CD4-positive, alpha-beta T cell (primary cell): ENCODE measurements at regions not wholly inside any gene's neighbourhood (a gene's known extent, or its start where the extent isn't known, plus 50 kb on each side); places are given as distances from the start of the nearest gene placed in this dataset.

Experiments used
- ATAC-seq: fragments of 200-7000 bp; cut with Tn5 transposase; one replicate; pipeline ENCODE4 v1.10.0; 2022; ENCODE audit warnings: mild to moderate bottlenecking; ENCODE audit not compliant: poor library complexity
- CTCF ChIA-PET: fragments of 350-600 bp; sonication (Branson Sonifier 250); formaldehyde crosslinking; loops from one replicate; lab custom pipeline; 2021; ENCODE audit warnings: antibody characterized with exemption, inconsistent platforms; lab: Charles Lee
- POLR2A ChIA-PET: fragments of 350-600 bp; sonication (Branson Sonifier 250); formaldehyde crosslinking; loops from one replicate; lab custom pipeline; 2021; ENCODE audit warnings: antibody characterized with exemption, inconsistent platforms; lab: Charles Lee
- DNase-seq, 14 experiments: peaks; one replicate each; pipeline ENCODE4 v3.0.0-alpha.2; 2013 to 2020; ENCODE audit warnings: mixed read lengths in 2 of 14
- H3K27ac ChIP-seq, 2 donors: one replicate each; pipeline versions ENCODE4 v1.5.1 to v1.7.0; 2013; ENCODE audit warnings: low read length in 2 of 2, low read depth in 1 of 2, mild to moderate bottlenecking in 1 of 2
- H3K27me3 ChIP-seq, 2 experiments: 1 replicate in 1 of 2; 2 replicates in 1 of 2; pipeline versions ENCODE4 v1.6.1 to v1.7.0; 2013; ENCODE audit warnings: low read length in 2 of 2, control low read depth in 1 of 2, mild to moderate bottlenecking in 1 of 2, moderate library complexity in 1 of 2; ENCODE audit not compliant: insufficient read depth in 2 of 2, control insufficient read depth in 1 of 2
- H3K36me3 ChIP-seq: one replicate; pipeline ENCODE4 v1.6.1; 2013; ENCODE audit warnings: low read length, control low read depth; ENCODE audit not compliant: insufficient read depth
- H3K4me1 ChIP-seq: one replicate; pipeline ENCODE4 v1.6.1; 2013; ENCODE audit warnings: low read length, control low read depth; ENCODE audit not compliant: insufficient read depth
- H3K4me3 ChIP-seq: one replicate; pipeline ENCODE4 v1.5.1; 2013; ENCODE audit warnings: mild to moderate bottlenecking, low read length, moderate library complexity
- H3K9me3 ChIP-seq, 2 experiments: 1 replicate in 1 of 2; 2 replicates in 1 of 2; pipeline versions ENCODE4 v1.6.1 to v1.7.0; 2013; ENCODE audit warnings: low read length in 2 of 2, mild to moderate bottlenecking in 2 of 2, control low read depth in 1 of 2, moderate library complexity in 1 of 2; ENCODE audit not compliant: control insufficient read depth in 1 of 2, insufficient read depth in 1 of 2
- H3K27ac Mint-ChIP-seq: one replicate; pipeline ENCODE4 v1.8.0; 2020; ENCODE audit warnings: mixed read lengths
- H3K27me3 Mint-ChIP-seq: one replicate; pipeline ENCODE4 v1.8.0; 2021; ENCODE audit warnings: mixed read lengths
- H3K36me3 Mint-ChIP-seq: one replicate; pipeline ENCODE4 v1.8.0; 2021; ENCODE audit warnings: low read depth, mixed read lengths
- H3K4me1 Mint-ChIP-seq: one replicate; pipeline ENCODE4 v1.8.0; 2021; ENCODE audit warnings: low read depth, mixed read lengths
- H3K4me3 Mint-ChIP-seq: one replicate; pipeline ENCODE4 v1.8.0; 2020; ENCODE audit warnings: mild to moderate bottlenecking, mixed read lengths
- H3K9me3 Mint-ChIP-seq: one replicate; pipeline ENCODE4 v1.8.0; 2020; ENCODE audit warnings: mixed read lengths
- intact Hi-C, 2 experiments: fragments of 100-400 bp; cut with DNase I in 1 of 2; cut with micrococcal nuclease in 1 of 2; formaldehyde crosslinking; loops; one replicate each; pipeline versions ENCODE4 v1.15.1 to v1.9.0; 2023 to 2025; cut with DNase I, micrococcal nuclease
- TF ChIP-seq, protein P1 (sequence below): fragments of 200-600 bp; IDR thresholded peaks from one replicate; pipeline ENCODE4 v1.8.0; 2022; ENCODE audit warnings: antibody characterized with exemption, mild to moderate bottlenecking

DNA sequence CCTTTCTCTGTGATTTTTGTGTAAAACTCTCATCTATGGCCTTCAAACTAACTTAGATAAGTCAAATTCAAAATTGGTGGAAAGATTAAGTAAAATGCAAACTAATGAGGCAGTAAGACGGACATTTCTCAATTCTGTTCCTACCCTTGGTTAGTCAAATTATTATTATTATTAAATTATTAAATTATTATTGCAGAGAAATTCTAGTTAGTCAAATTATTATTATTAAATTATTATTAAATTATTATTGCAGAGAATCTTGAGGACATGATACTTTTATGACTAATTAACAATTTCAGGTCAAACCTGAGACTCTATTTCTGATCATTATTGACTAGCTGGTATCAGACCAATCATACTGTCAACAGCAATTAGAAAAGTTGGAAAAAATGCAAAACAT is 845.0 kb upstream of the NECTIN3 start:
- no peak overlapping the region for H3K4me3 ChIP-seq
- H3K36me3 ChIP-seq: no peaks in the 10 kb centered on the region
- H3K27me3 ChIP-seq: no peaks in the 10 kb centered on the region
- Mint-ChIP-seq H3K27ac (no peak overlapping the region), H3K4me1 (no peaks in the 10 kb centered on the region), H3K27me3 (no peaks in the 10 kb centered on the region), H3K4me3 (no peak overlapping the region), H3K9me3 (no peaks in the 10 kb centered on the region), H3K36me3 (no peaks in the 10 kb centered on the region)
- ChIA-PET POLR2A (no interaction called here), CTCF (no interaction called here)
- H3K4me1 ChIP-seq: no peaks in the 10 kb centered on the region
- TF ChIP-seq, protein P1, sequence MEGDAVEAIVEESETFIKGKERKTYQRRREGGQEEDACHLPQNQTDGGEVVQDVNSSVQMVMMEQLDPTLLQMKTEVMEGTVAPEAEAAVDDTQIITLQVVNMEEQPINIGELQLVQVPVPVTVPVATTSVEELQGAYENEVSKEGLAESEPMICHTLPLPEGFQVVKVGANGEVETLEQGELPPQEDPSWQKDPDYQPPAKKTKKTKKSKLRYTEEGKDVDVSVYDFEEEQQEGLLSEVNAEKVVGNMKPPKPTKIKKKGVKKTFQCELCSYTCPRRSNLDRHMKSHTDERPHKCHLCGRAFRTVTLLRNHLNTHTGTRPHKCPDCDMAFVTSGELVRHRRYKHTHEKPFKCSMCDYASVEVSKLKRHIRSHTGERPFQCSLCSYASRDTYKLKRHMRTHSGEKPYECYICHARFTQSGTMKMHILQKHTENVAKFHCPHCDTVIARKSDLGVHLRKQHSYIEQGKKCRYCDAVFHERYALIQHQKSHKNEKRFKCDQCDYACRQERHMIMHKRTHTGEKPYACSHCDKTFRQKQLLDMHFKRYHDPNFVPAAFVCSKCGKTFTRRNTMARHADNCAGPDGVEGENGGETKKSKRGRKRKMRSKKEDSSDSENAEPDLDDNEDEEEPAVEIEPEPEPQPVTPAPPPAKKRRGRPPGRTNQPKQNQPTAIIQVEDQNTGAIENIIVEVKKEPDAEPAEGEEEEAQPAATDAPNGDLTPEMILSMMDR: no peak
- DNase-seq: no peak
- no peak for ATAC-seq
- no peak overlapping the region for H3K27ac ChIP-seq
- no peaks in the 10 kb centered on the region for H3K9me3 ChIP-seq
- intact Hi-C loops: no loop called here

DNA sequence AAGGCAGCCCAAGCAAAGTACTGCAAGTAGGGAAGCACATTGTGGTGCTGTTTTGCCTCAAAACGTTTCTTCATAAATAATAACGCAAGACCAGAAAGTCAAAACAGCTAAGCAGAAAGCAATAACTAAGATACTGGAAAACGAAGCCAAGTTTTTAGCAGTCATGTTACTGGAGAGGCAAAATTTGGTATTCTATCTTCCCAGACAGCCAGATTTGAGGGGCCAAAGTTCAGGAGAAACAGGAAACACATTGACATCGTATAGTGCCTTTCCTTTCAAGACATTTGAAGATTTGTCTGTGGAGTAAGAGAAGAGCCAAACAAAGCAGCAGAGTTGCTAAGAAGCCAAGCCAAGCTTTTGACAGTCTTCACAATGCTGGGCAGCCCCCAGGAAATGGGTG is 843.6 kb upstream of the NECTIN3 start:
- no peak overlapping the region for H3K27ac ChIP-seq
- DNase-seq (no peak), ATAC-seq (no peak)
- intact Hi-C loops: no loop called here
- no peaks in the 10 kb centered on the region for H3K4me1 ChIP-seq
- Mint-ChIP-seq H3K36me3 (no peaks in the 10 kb centered on the region), H3K27me3 (no peaks in the 10 kb centered on the region), H3K27ac (no peak overlapping the region), H3K9me3 (no peaks in the 10 kb centered on the region), H3K4me3 (no peak overlapping the region), H3K4me1 (no peaks in the 10 kb centered on the region)
- ChIA-PET POLR2A (no interaction called here), CTCF (no interaction called here)
- TF ChIP-seq, protein P1: no peak
- H3K36me3 ChIP-seq: no peaks in the 10 kb centered on the region
- no peaks in the 10 kb centered on the region for H3K27me3 ChIP-seq
- no peaks in the 10 kb centered on the region for H3K9me3 ChIP-seq
- no peak overlapping the region for H3K4me3 ChIP-seq

DNA sequence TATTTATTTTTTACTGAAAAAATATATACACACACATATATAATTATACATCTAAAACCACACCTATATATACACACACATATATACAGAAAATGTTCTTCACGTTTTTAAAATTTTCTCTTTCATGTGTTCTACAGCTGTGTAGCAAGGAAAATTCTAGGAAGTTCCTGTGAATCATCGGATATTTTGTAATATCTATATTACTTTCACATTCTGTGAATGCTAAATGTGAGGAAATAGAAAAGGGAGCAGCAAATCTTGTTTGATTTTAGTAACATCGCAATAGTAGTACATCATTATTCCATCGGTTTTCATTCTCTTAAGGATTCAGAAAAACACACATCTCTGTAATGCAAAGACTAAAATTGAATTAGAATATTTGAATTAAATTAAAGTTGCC is 836.8 kb upstream of the NECTIN3 start:
- ChIA-PET POLR2A (no interaction called here), CTCF (no interaction called here)
- Histone ChIP-seq H3K4me3 (no peak overlapping the region), H3K27me3 (no peaks in the 10 kb centered on the region), H3K27ac (no peak overlapping the region), H3K4me1 (no peaks in the 10 kb centered on the region), H3K9me3 (no peaks in the 10 kb centered on the region), H3K36me3 (no peaks in the 10 kb centered on the region)
- no peaks in the 10 kb centered on the region for H3K36me3 Mint-ChIP-seq
- no peak overlapping the region for H3K27ac Mint-ChIP-seq
- no peaks in the 10 kb centered on the region for H3K9me3 Mint-ChIP-seq
- DNase-seq (no peak), ATAC-seq (no peak)
- H3K27me3 Mint-ChIP-seq: no peaks in the 10 kb centered on the region
- H3K4me1 Mint-ChIP-seq: no peaks in the 10 kb centered on the region
- TF ChIP-seq, protein P1: no peak
- H3K4me3 Mint-ChIP-seq: no peak overlapping the region
- intact Hi-C loops: no loop called here
